ENCODE measurements at regions not wholly inside any gene's neighbourhood (a gene's known extent, or its start where the extent isn't known, plus 50 kb on each side); places are given as distances from the start of the nearest gene placed in this dataset.

- H3K36me3 ChIP-seq (replicated peaks in 1 of 2; ENCODE audit: control insufficient read depth in 1 of 2, insufficient read depth in 2 of 2, low read length in 1 of 2): no peaks in the 10 kb centered on the region
- no peak overlapping the region for H3K4me2 ChIP-seq
- no peak overlapping the region for H3K4me3 ChIP-seq (ENCODE audit: low read depth in 2 of 2, low read length in 1 of 2)
- H3K27me3 ChIP-seq (ENCODE audit: insufficient read depth): no peaks in the 10 kb centered on the region
- TF ChIP-seq RXRA (IDR thresholded peaks at IDR 0.05; ENCODE audit: borderline replicate concordance, low read depth) (0 out of 2 replicates have a peak, but pooled peaks have one; percentile 51), MAX (IDR thresholded peaks at IDR 0.05; ENCODE audit: low read depth) (no peak), SIN3A (IDR thresholded peaks at IDR 0.05; ENCODE audit: borderline replicate concordance, low read depth, low read length) (no peak), PBX3 (IDR thresholded peaks at IDR 0.05) (peak; percentile 89), TCF12 (IDR thresholded peaks at IDR 0.05) (peak; percentile 98), YY1 (IDR thresholded peaks at IDR 0.05; ENCODE audit: low read depth) (0 out of 2 replicates have a peak, but pooled peaks have one; percentile 27), NFIC (IDR thresholded peaks at IDR 0.05; ENCODE audit: borderline replicate concordance) (peak; percentile 69), MEF2A (IDR thresholded peaks at IDR 0.05; ENCODE audit: borderline replicate concordance, low read depth) (peak; percentile 60; the same call in 1 of the 2 replicates), FOXM1 (IDR thresholded peaks at IDR 0.05; ENCODE audit: low read depth) (peak; percentile 82), TEAD4 (IDR thresholded peaks at IDR 0.05; ENCODE audit: borderline replicate concordance, insufficient read depth) (peak; percentile 85; the same call in 1 of the 2 replicates), FOSL2 (IDR thresholded peaks at IDR 0.05; ENCODE audit: borderline replicate concordance, low read depth) (peak; percentile 56; the same call in 1 of the 2 replicates), TAF1 (IDR thresholded peaks at IDR 0.05; ENCODE audit: borderline replicate concordance, low read depth, low read length) (no peak), POLR2AphosphoS5 (IDR thresholded peaks at IDR 0.05; ENCODE audit: low read depth, low read length) (peak; percentile 53; the same call in 1 of the 2 replicates), JUND (IDR thresholded peaks at IDR 0.05) (peak; percentile 82), IRF3 (IDR thresholded peaks at IDR 0.05; ENCODE audit: low read depth, low read length) (no peak), EP300 (IDR thresholded peaks at IDR 0.05; ENCODE audit: borderline replicate concordance in 1 of 2, low read depth in 1 of 2, low read length in 1 of 2) (peak; percentile 34 to 93; a peak in 3 of 4 replicates)
- H3K79me2 ChIP-seq (ENCODE audit: insufficient read depth): no peaks in the 10 kb centered on the region
- 0 out of 2 replicates have a peak, but pooled peaks cover 3% of the 10 kb centered on the region for H3K9me2 ChIP-seq
- DNase-seq: no peak
- no peaks in the 10 kb centered on the region for H3K9me3 ChIP-seq
- H3K27ac ChIP-seq (ENCODE audit: low read depth in 2 of 2, low read length in 1 of 2): peak overlapping the region; percentile 7 to 34; a peak in 2 of 4 replicates
- 11% methylated on average over 2 of the region's 2 CpGs for WGBS (ENCODE audit: low lambda C conversion rate)
- no peak overlapping the region for H3K9ac ChIP-seq
- ChIA-PET CTCF (no interaction called here), POLR2A (no interaction called here)
- H3F3A ChIP-seq (replicated peaks; ENCODE audit: insufficient read depth): peaks cover 4% of the 10 kb centered on the region
- no peak overlapping the region for H2AFZ ChIP-seq (ENCODE audit: low read depth)
- peaks cover 10 to 20% of the 10 kb centered on the region in 2 experiments; a peak in 2 of 4 replicates for H3K4me1 ChIP-seq (ENCODE audit: control insufficient read depth in 1 of 2, insufficient read depth in 2 of 2, low read depth in 1 of 2, low read length in 1 of 2)
- no peaks in the 10 kb centered on the region for H4K20me1 ChIP-seq (ENCODE audit: insufficient read depth)
Observed at GRCh38 chr5:105907016-105907415, 1763.7 kb downstream of the EFNA5 start.

GRCh38 chr5:105905392-105905791 lies 1765.3 kb downstream of the EFNA5 start:
- H3K9ac ChIP-seq: no peak overlapping the region
- H3K9me3 ChIP-seq: no peaks in the 10 kb centered on the region
- ChIA-PET POLR2A (no interaction called here), CTCF (interaction anchor here (1.5 kb wide), 1 partner anchor 10 kb away, joined by 3 read pairs; no protein-coding TSS in a partner anchor)
- WGBS (ENCODE audit: low lambda C conversion rate): 91% methylated on average over 3 of the region's 3 CpGs
- no peaks in the 10 kb centered on the region for H3K27me3 ChIP-seq (ENCODE audit: insufficient read depth)
- H3F3A ChIP-seq (replicated peaks; ENCODE audit: insufficient read depth): peaks cover 4% of the 10 kb centered on the region
- 0 out of 2 replicates have a peak, but pooled peaks cover 3% of the 10 kb centered on the region for H3K9me2 ChIP-seq
- TF ChIP-seq MAX (IDR thresholded peaks at IDR 0.05; ENCODE audit: low read depth) (no peak), YY1 (IDR thresholded peaks at IDR 0.05; ENCODE audit: low read depth) (no peak), MEF2A (IDR thresholded peaks at IDR 0.05; ENCODE audit: borderline replicate concordance, low read depth) (no peak), RXRA (IDR thresholded peaks at IDR 0.05; ENCODE audit: borderline replicate concordance, low read depth) (no peak), USF2 (IDR thresholded peaks at IDR 0.05; ENCODE audit: borderline replicate concordance, low read depth, low read length) (no peak), EZH2phosphoT487 (IDR thresholded peaks at IDR 0.05; ENCODE audit: borderline replicate concordance, low read depth) (no peak), TEAD4 (IDR thresholded peaks at IDR 0.05; ENCODE audit: borderline replicate concordance, insufficient read depth) (no peak), CHD2 (IDR thresholded peaks at IDR 0.05; ENCODE audit: low read length, partially characterized antibody) (no peak), FOXJ3 (CRISPR knock-in tag; IDR thresholded peaks at IDR 0.05) (no peak)
- H4K20me1 ChIP-seq (ENCODE audit: insufficient read depth): no peaks in the 10 kb centered on the region
- H3K36me3 ChIP-seq (replicated peaks in 1 of 2; ENCODE audit: control insufficient read depth in 1 of 2, insufficient read depth in 2 of 2, low read length in 1 of 2): no peaks in the 10 kb centered on the region
- H3K4me2 ChIP-seq: no peak overlapping the region
- no peak overlapping the region for H2AFZ ChIP-seq (ENCODE audit: low read depth)
- H3K27ac ChIP-seq (ENCODE audit: low read depth in 2 of 2, low read length in 1 of 2): no peak overlapping the region
- peaks cover 10 to 27% of the 10 kb centered on the region in 2 experiments; a peak in 2 of 4 replicates for H3K4me1 ChIP-seq (ENCODE audit: control insufficient read depth in 1 of 2, insufficient read depth in 2 of 2, low read depth in 1 of 2, low read length in 1 of 2)
- DNase-seq: no peak
- no peaks in the 10 kb centered on the region for H3K79me2 ChIP-seq (ENCODE audit: insufficient read depth)
- H3K4me3 ChIP-seq (ENCODE audit: low read depth in 2 of 2, low read length in 1 of 2): no peak overlapping the region
